AG10803 (cell line): ENCODE measurements at regions not wholly inside any gene's neighbourhood (a gene's known extent, or its start where the extent isn't known, plus 50 kb on each side); places are given as distances from the start of the nearest gene placed in this dataset.

Experiments
- DNase-seq: peaks from one replicate; pipeline ENCODE4 v3.0.0; 2010; ENCODE audit warnings: low read depth
- H3K4me3 ChIP-seq: 2 replicates; pipeline ENCODE4 v1.5.1; 2011; ENCODE audit warnings: mild to moderate bottlenecking, low read length, control low read depth
- TF ChIP-seq, protein P1 (sequence below): conservative IDR thresholded peaks from 2 replicates; pipeline ENCODE4 v1.5.1; 2011; ENCODE audit warnings: mild to moderate bottlenecking, low read length, control low read depth, inconsistent platforms

DNA sequence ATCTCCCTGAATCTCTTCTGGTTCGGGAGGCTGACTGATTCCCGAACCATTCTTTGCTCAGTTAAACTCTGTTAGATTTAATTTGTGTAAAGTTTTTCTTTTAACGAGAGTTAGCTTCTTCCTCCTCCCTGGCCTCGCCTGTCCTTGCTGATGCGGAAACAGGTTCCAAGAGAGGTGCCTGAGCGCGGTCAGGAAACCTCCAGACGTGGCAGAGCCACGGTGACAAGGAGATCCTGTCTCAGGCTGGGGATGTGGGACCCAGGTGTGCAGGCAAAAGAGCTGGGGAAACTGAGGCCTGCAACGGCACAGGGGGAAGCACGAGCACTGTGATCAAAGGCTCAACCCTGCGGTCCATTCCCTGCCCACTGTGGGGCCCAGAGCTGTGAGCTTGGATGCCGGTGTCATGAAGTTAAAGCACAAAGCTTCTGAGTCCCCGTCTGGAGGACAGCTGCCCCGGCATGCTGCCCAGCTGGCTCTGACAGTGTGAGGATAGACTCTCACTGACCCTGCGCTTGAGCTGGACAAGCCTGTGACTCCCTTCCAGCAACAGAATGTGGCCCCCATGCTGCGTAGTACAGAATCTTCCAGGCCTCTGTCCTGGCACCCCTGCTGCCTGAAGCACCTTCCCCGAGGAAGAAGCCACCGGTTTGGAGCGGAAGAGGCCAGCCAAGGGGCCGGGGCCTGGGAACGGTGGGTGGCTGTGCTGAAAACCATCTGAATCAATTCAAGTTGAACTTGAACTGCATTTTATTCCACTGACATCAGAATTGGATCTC is 960.6 kb downstream of the BRD1 start:
- TF ChIP-seq, protein P1, sequence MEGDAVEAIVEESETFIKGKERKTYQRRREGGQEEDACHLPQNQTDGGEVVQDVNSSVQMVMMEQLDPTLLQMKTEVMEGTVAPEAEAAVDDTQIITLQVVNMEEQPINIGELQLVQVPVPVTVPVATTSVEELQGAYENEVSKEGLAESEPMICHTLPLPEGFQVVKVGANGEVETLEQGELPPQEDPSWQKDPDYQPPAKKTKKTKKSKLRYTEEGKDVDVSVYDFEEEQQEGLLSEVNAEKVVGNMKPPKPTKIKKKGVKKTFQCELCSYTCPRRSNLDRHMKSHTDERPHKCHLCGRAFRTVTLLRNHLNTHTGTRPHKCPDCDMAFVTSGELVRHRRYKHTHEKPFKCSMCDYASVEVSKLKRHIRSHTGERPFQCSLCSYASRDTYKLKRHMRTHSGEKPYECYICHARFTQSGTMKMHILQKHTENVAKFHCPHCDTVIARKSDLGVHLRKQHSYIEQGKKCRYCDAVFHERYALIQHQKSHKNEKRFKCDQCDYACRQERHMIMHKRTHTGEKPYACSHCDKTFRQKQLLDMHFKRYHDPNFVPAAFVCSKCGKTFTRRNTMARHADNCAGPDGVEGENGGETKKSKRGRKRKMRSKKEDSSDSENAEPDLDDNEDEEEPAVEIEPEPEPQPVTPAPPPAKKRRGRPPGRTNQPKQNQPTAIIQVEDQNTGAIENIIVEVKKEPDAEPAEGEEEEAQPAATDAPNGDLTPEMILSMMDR, result no peak
- no peak overlapping the region for H3K4me3 ChIP-seq
- no peak for DNase-seq

DNA sequence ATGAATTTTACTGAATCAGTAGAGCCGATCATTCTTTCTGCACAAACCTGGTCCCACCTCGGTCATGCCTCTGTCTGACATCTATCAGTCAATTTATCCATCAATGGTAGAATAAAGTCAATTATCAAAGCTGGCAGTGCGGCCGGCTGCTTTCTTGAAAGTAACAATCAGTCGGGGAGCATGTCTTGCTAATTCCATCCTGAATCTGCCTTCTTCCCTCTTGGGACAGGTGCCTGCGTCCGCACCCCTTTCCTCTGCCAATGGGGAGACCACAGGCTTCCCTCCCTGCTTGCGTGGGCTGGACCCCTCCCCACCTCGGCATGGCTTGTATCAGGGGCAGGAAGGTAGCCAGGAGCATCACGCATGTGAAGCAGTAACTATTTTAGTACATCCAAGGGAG is 962.9 kb downstream of the BRD1 start:
- TF ChIP-seq, protein P1, result no peak
- H3K4me3 ChIP-seq, result no peak overlapping the region
- no peak for DNase-seq

DNA sequence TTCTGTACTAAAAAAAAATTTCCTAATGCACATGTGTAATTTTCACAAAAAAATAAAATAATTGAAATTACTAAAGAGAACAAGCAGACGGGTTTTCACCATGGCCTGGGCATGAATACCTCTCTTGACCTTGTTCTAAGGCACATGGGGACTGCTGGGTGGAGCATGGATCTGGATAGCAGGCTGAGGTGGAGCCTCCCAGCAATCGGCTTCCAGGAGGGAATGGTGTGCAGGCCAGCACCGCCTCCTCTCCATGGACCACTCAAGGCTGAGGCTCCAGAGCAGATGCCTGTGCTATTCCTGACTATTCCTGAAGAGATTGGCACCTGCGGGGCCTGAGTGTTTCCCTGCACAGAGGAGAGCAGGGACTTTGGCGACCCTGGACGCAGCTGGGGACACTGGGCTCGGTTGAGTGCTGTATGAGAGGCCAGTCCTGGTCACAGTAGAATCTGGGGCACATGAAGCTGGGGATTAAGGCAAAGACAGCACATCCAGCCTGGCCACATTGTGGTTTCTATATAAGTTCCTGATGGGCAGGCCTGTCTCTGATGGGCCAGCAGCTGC is 963.6 kb downstream of the BRD1 start:
- TF ChIP-seq, protein P1, result no peak
- DNase-seq, result no peak
- no peak overlapping the region for H3K4me3 ChIP-seq

DNA sequence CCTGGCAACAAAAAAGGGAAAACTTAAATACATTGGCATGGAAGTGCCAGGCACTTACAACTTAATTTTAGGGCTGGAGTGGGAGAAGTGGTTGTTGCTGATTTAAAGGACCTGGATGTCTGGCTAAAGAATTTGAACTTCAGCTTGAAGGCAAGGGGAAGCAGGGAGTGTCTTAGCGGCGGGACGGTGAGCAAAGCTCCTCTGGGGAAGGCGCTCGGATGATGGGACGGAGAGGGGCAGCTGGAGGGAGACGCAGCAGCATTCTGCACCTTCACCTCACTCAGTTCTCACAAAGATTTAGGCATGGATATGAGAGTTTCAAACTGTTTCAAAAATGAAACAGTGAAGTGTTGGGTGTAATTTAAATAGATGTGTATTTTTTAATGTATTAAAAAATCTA is 967.1 kb downstream of the BRD1 start:
- DNase-seq, result no peak
- TF ChIP-seq, protein P1, result no peak
- H3K4me3 ChIP-seq, result no peak overlapping the region

DNA sequence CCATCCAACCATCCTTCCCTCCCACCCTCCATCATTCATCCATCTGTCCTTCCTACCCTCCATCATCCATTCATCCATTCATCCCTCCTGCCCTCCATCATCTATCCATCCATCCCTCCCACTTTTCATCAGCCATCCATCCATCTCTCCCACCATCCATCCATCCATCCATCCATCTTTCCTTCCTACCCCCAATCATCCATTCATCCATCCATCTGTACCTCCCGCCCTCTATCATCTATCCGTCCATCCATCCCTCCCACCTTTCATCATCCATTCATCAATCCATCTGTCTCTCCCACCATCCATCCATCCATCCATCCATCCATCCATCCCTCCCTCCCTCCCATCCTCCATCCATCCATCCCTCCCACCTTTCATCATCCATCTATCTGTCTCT is 968.8 kb downstream of the BRD1 start:
- no peak overlapping the region for H3K4me3 ChIP-seq
- no peak for DNase-seq
- TF ChIP-seq, protein P1, result no peak

DNA sequence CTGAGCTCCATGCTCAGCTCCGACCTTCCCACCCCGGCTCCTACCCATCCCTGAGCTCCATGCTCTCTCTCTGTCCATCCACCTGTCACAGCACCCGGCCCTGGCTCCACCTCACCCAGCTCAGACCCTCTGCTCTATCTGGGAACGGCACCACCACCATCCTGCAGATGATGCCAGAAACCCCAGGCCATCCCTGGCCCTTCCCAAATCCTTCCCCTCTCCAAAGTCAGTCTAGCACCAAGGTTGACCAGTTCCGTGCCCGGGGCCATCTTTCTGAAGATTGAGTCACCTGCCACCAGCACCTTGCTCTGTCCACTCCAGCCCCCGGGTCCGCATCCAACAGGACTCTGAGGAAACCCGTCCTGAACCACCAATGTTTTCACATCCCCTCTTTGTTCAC is 969.6 kb downstream of the BRD1 start:
- TF ChIP-seq, protein P1, result no peak
- no peak overlapping the region for H3K4me3 ChIP-seq
- no peak for DNase-seq

DNA sequence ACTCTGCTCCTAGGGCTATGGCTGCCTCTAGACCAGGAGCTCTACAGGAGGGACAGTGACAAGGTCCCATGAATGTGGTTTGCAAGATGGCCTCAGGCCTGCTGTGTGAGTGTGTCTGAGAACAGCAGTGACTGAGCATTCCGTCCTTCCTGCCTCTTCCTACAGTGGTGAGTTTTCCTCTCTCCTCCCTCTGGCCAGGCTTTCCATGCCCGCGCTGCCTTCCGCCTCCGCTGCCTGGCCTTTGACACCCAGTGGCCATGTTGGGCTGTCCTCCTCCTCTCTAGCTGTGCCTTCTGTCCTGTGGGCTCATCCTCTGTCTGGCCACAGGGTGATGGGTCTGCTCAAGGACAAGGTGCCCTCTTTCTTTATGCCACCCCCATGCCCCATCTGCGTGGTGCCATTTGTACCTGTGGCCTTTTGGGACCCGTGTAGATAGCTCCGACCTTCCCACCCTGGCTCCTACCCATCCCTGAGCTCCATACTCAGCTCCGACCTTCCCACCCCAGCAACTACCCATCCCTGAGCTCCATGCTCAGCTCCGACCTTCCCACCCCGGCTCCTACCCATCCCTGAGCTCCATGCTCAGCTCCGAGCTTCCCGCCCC is 970.4 kb downstream of the BRD1 start:
- TF ChIP-seq, protein P1, result no peak
- H3K4me3 ChIP-seq, result no peak overlapping the region
- no peak for DNase-seq
